Brain pericyte (primary cell): ENCODE measurements at regions not wholly inside any gene's neighbourhood (a gene's known extent, or its start where the extent isn't known, plus 50 kb on each side); places are given as distances from the start of the nearest gene placed in this dataset.

Experiments used
- DNase-seq: peaks from one replicate; pipeline ENCODE4 v3.0.0-alpha.2; 2012; ENCODE audit warnings: low read depth, low spot score

GRCh38 chr3:194836661-194837060 is 151.0 kb downstream of the FAM43A start:
- no peak for DNase-seq

GRCh38 chr3:194837457-194838127 is 151.9 kb downstream of the FAM43A start:
- no peak for DNase-seq

GRCh38 chr3:194838236-194838635 is 152.6 kb downstream of the FAM43A start:
- DNase-seq: no peak

- no peak for DNase-seq
Observed at GRCh38 chr3:194840661-194841514, 155.2 kb downstream of the FAM43A start.

GRCh38 chr3:194841515-194841841 is 155.8 kb downstream of the FAM43A start:
- DNase-seq: no peak

GRCh38 chr3:194843556-194843955 is 157.9 kb downstream of the FAM43A start:
- no peak for DNase-seq

GRCh38 chr3:194844046-194844445 is 158.4 kb downstream of the FAM43A start:
- no peak for DNase-seq

GRCh38 chr3:194849166-194849875 is 163.6 kb downstream of the FAM43A start:
- DNase-seq: no peak

GRCh38 chr3:194851254-194851653 is 165.6 kb downstream of the FAM43A start:
- no peak for DNase-seq

- DNase-seq: no peak
Observed at GRCh38 chr3:194851941-194852340, 166.3 kb downstream of the FAM43A start.

- DNase-seq: no peak
Observed at GRCh38 chr3:194852345-194852744, 166.7 kb downstream of the FAM43A start.

GRCh38 chr3:194852831-194853508 is 167.3 kb downstream of the FAM43A start:
- no peak for DNase-seq

- DNase-seq: no peak
Observed at GRCh38 chr3:194854206-194854605, 168.5 kb downstream of the FAM43A start.

- DNase-seq: no peak
Observed at GRCh38 chr3:194854659-194855390, 169.1 kb downstream of the FAM43A start.

- no peak for DNase-seq
Observed at GRCh38 chr3:194856296-194856695, 170.6 kb downstream of the FAM43A start.

GRCh38 chr3:194857469-194858113 is 171.9 kb downstream of the FAM43A start:
- DNase-seq: no peak

- DNase-seq: no peak
Observed at GRCh38 chr3:194858382-194858781, 172.7 kb downstream of the FAM43A start.

GRCh38 chr3:194860725-194861124 is 175.0 kb downstream of the FAM43A start:
- DNase-seq: no peak

- DNase-seq: no peak
Observed at GRCh38 chr3:194861375-194861774, 175.7 kb downstream of the FAM43A start.

GRCh38 chr3:194865061-194865460 is 179.4 kb downstream of the FAM43A start:
- no peak for DNase-seq

GRCh38 chr3:194865615-194866014 is 179.9 kb downstream of the FAM43A start:
- DNase-seq: no peak
